Ascending aorta (tissue), 2 donors: ENCODE measurements at regions not wholly inside any gene's neighbourhood (a gene's known extent, or its start where the extent isn't known, plus 50 kb on each side); places are given as distances from the start of the nearest gene placed in this dataset.

ENCODE experiments used
- DNase-seq, 2 donors: peaks; one replicate each; pipeline ENCODE4 v3.0.0-alpha.2; 2019; ENCODE audit warnings: low spot score in 2 of 2
- H3K27ac ChIP-seq, 2 donors: fragments of 200-600 bp; sonication (generic); one replicate each; pipeline ENCODE4 v1.5.1; 2016 to 2017; ENCODE audit warnings: mild to moderate bottlenecking in 1 of 2
- H3K27me3 ChIP-seq: fragments of 200-600 bp; sonication (generic); one replicate; pipeline ENCODE4 v1.5.1; 2017
- H3K36me3 ChIP-seq, 2 donors: fragments of 200-600 bp; sonication (generic); one replicate each; pipeline ENCODE4 v1.5.1; 2016
- H3K4me1 ChIP-seq, 2 donors: fragments of 200-600 bp; sonication (generic); one replicate each; pipeline ENCODE4 v1.5.1; 2016 to 2017; ENCODE audit warnings: mild to moderate bottlenecking in 1 of 2
- H3K4me3 ChIP-seq, 2 donors: fragments of 200-600 bp; sonication (generic); one replicate each; pipeline ENCODE4 v1.5.1; 2016 to 2017; ENCODE audit warnings: mild to moderate bottlenecking in 1 of 2
- H3K9me3 ChIP-seq, 2 donors: fragments of 200-600 bp; sonication (generic); one replicate each; pipeline ENCODE4 v1.5.1; 2016
- CTCF ChIP-seq, 3 experiments: fragments of 200-600 bp in 2 of 3; fragments of 450-650 bp in 1 of 3; sonication (generic) in 2 of 3; IDR thresholded peaks; one replicate each; pipeline ENCODE4 v1.5.1; 2016 to 2019; ENCODE audit warnings: antibody characterized with exemption in 3 of 3, mild to moderate bottlenecking in 1 of 3, moderate library complexity in 1 of 3
- intact Hi-C: fragments of 100-400 bp; cut with DNase I; formaldehyde crosslinking; loops from one replicate; pipeline ENCODE4 v1.15.1; 2023

DNA sequence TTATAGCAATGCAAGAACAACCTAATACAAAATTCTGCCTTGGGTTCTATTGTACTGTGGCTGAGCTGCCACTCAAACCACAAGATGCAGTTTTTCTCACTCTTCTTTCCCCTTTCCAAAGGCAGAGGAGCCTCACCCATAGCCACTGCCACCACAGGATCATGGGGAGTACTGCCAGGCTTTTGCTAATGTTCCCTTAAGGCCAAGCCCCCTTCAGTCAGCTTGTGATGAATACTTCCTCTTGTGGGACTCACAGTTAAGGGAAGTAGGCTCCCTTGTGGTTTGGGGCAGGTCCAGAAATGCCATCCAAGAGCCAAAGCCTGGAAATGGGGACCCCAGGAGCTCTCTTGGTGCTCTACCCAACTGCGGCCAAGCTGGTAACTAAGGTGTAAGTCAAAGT, 258.7 kb downstream of the SPATA31D1 start:
- Histone ChIP-seq H3K4me1 (no peaks in the 10 kb centered on the region), H3K9me3 (no peaks in the 10 kb centered on the region), H3K27me3 (no peaks in the 10 kb centered on the region), H3K36me3 (no peaks in the 10 kb centered on the region), H3K27ac (no peak overlapping the region), H3K4me3 (no peak overlapping the region)
- TF ChIP-seq CTCF (IDR thresholded peaks at IDR 0.05) = no peak
- no peak for DNase-seq
- intact Hi-C loops = no loop called here

DNA sequence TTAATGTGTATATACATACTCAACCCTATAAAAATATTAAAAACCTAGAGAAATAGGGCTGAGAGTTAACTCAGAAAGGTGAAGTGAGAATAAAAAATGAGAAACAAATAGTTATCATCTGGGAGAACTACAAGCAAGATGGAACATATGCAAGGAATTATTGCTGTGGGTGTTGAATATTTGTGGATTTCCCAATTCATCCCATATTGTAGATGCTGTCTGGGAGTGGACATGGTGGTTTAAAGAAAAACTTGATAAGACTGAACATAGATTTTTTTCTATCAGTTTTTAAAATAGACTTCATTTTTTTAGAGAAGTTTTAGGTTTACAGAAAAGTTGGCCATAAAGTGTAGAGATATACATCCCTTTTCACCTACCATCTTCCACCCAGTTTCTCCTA, 263.5 kb downstream of the SPATA31D1 start:
- intact Hi-C loops = no loop called here
- H3K9me3 ChIP-seq = no peaks in the 10 kb centered on the region

DNA sequence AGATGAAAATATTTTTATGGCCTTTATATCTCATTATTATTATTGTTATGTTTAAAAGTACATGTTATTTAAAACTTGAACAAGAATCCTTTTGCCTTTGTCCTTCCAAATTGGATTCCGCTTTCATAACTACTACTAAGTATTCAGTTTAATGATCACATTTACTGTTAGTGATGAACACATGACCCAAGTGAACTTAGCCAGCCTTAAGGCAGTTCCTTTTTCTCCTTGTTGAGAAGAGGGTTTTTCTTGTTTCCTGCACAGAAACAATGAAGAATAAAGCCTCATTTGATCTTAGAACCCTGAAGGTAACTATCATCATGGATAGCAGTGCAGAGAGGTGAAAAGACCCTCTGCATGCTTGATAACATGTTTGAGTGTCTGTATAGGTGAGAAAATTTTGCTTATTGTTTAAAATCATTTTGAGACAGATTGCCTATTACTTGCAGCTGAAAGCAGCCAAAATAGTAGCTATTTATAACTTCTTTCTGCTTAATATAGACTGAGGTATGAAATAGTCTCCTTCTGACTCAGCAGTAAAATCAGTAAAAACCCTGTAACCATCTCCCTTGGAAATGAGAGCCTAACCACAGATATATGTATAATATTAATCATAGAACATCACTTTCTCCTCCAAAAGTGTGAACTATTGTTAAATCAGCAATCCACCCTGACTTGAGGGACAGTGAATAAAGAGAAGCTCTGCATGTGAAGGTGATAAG, 266.2 kb downstream of the SPATA31D1 start:
- Histone ChIP-seq H3K36me3 (no peaks in the 10 kb centered on the region), H3K27me3 (no peaks in the 10 kb centered on the region), H3K9me3 (no peaks in the 10 kb centered on the region), H3K4me3 (no peak overlapping the region), H3K27ac (no peak overlapping the region), H3K4me1 (no peaks in the 10 kb centered on the region)
- no peak for TF ChIP-seq CTCF (IDR thresholded peaks at IDR 0.05)
- intact Hi-C loops = no loop called here
- DNase-seq = no peak

More for the DNA sequence above, 263.5 kb downstream of the SPATA31D1 start:
- no peak for TF ChIP-seq CTCF (IDR thresholded peaks at IDR 0.05)
- H3K36me3 ChIP-seq = no peaks in the 10 kb centered on the region
- H3K27ac ChIP-seq = no peak overlapping the region
- DNase-seq = no peak
- no peaks in the 10 kb centered on the region for H3K27me3 ChIP-seq
- no peak overlapping the region for H3K4me3 ChIP-seq
- H3K4me1 ChIP-seq = no peaks in the 10 kb centered on the region

DNA sequence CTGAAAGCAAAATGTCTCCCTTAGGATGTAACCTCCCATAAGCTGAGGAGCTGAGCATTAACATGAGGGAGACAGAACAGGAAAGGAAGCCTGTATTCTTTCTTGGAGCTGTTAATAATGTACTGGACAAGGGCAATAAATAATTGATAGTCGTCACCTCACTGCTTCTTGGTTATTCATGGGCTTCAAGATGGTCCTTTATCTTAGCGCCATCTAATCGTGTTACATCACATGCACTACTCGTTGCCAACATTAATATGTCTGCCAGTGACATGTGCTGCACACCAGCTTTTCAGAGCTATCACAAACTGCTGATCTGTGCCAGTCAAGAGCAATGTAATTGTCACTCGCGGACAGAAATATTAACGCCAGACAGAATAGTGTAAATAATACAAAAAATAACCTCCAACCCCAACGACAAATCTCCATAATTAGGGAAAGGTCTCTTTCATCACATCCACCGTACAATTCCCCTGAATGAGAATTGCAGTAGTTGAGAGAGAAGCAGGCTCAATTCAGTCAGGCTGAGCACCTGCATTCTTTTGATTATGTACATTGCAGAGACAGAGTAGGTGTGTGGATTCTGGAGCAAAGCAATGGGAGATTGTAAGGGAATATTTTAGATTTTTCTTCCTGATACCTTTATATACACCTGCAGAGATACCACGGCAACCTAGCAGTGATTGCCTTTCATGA, 267.1 kb downstream of the SPATA31D1 start:
- H3K36me3 ChIP-seq = no peaks in the 10 kb centered on the region
- TF ChIP-seq CTCF (IDR thresholded peaks at IDR 0.05) = no peak
- no peak overlapping the region for H3K27ac ChIP-seq
- no peaks in the 10 kb centered on the region for H3K9me3 ChIP-seq
- DNase-seq = no peak
- intact Hi-C loops = no loop called here
- no peaks in the 10 kb centered on the region for H3K27me3 ChIP-seq
- no peaks in the 10 kb centered on the region for H3K4me1 ChIP-seq
- no peak overlapping the region for H3K4me3 ChIP-seq

DNA sequence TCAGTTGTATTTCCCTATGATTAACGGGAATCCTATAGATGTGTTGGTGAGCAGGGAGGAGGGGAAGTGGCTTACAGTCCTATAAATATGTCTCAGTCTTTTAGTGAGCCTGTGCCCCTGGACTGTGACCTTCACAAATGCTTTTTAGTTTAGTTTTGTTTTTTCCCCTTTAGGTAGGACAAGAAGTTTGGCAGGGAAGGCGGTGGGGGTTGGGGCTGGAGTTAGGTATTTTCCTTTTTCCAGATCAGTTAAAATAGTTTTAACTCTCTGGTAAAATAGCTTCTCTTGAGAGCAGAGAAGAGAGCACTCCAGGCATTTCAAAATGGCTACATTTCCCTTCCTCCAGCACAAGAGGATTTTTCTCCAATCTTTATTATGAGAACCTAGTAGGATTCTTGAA, 272.1 kb downstream of the SPATA31D1 start:
- H3K36me3 ChIP-seq = no peaks in the 10 kb centered on the region
- intact Hi-C loops = no loop called here
- TF ChIP-seq CTCF (IDR thresholded peaks at IDR 0.05) = no peak
- H3K4me1 ChIP-seq = no peaks in the 10 kb centered on the region
- H3K27ac ChIP-seq = no peak overlapping the region
- H3K27me3 ChIP-seq = no peaks in the 10 kb centered on the region
- H3K9me3 ChIP-seq = no peaks in the 10 kb centered on the region
- H3K4me3 ChIP-seq = no peak overlapping the region
- no peak for DNase-seq
